ENCODE measurements at regions not wholly inside any gene's neighbourhood (a gene's known extent, or its start where the extent isn't known, plus 50 kb on each side); places are given as distances from the start of the nearest gene placed in this dataset.

GRCh38 chr4:11635342-11635741 lies 206.6 kb upstream of the HS3ST1 start:
- H3K4me1 ChIP-seq (ENCODE audit: insufficient read depth, low read length): no peaks in the 10 kb centered on the region
- no peak for TF ChIP-seq ZBTB49 (CRISPR knock-in tag; IDR thresholded peaks at IDR 0.05; ENCODE audit: borderline replicate concordance)
- TF ChIP-seq HNRNPK (IDR thresholded peaks at IDR 0.05; ENCODE audit: low read depth, low read length, poor library complexity, severe bottlenecking): no peak
- TF ChIP-seq TSC22D2 (CRISPR knock-in tag; IDR thresholded peaks at IDR 0.05; ENCODE audit: borderline replicate concordance): no peak
- no peak for TF ChIP-seq PLSCR1 (CRISPR knock-in tag; IDR thresholded peaks at IDR 0.05; ENCODE audit: borderline replicate concordance)
- TF ChIP-seq FOXA1 (IDR thresholded peaks at IDR 0.05): no peak
- no peak for TF ChIP-seq FOXA1 (CRISPR knock-in tag; IDR thresholded peaks at IDR 0.05)
- TF ChIP-seq BRD4 (CRISPR knock-in tag; IDR thresholded peaks at IDR 0.05): no peak
- no peak for TF ChIP-seq CREM (IDR thresholded peaks at IDR 0.05)
- no peak for TF ChIP-seq CREM (CRISPR knock-in tag; IDR thresholded peaks at IDR 0.05)
- no peaks in the 10 kb centered on the region for H3K27me3 ChIP-seq (ENCODE audit: control insufficient read depth in 1 of 2, insufficient read depth in 2 of 2, low read length in 2 of 2)
- 6% methylated on average over 2 of the region's 2 CpGs for WGBS (ENCODE audit: low lambda C conversion rate)
- BruUV-seq (replicated peaks): no TSS peak
- H3K9me3 ChIP-seq (ENCODE audit: low read length): peaks cover 87% of the 10 kb centered on the region
- no peak overlapping the region for H3K27ac ChIP-seq (ENCODE audit: extremely low read length, insufficient read depth, low read length)
- no peak for DNase-seq (ENCODE audit: low spot score)
- intact Hi-C loops (cut with micrococcal nuclease; ENCODE audit: unreplicated experiment) (no loop called here), in situ Hi-C loops (cut with HindIII; ENCODE audit: extremely low pct_ligation_motif_present, low pct_unique_long_range_greater_than_20kb) (no loop called here)
- ATAC-seq: no peak
- no peak for FAIRE-seq
- ChIA-PET CTCF (ENCODE audit: low intra/inter-chr PET ratio, low total read pairs) (no interaction called here), POLR2A (no interaction called here)
- H3K4me3 ChIP-seq (replicated peaks in 1 of 3; ENCODE audit: insufficient read depth in 1 of 3, low read depth in 2 of 3, low read length in 3 of 3): no peak overlapping the region
- no peak overlapping the region for H3K4me2 ChIP-seq (ENCODE audit: low read depth, low read length)
- no peak overlapping the region for H2AFZ ChIP-seq (ENCODE audit: low read length)
- no peak overlapping the region for H3K9ac ChIP-seq (ENCODE audit: insufficient read depth, low read depth, low read length)
- H3K36me3 ChIP-seq (replicated peaks in 1 of 2; ENCODE audit: control insufficient read depth in 1 of 2, insufficient read depth in 2 of 2, low read length in 2 of 2): no peaks in the 10 kb centered on the region
- no peaks in the 10 kb centered on the region for H4K20me1 ChIP-seq (ENCODE audit: insufficient read depth, low read length)
- no peaks in the 10 kb centered on the region for H3K79me2 ChIP-seq (ENCODE audit: insufficient read depth, low read length)

All from HepG2 (cell line).